Loucy (cell line): ENCODE measurements at regions not wholly inside any gene's neighbourhood (a gene's known extent, or its start where the extent isn't known, plus 50 kb on each side); places are given as distances from the start of the nearest gene placed in this dataset.

ENCODE experiments used
- H2AFZ ChIP-seq: fragments of 200-600 bp; sonication (generic); 2 replicates; pipeline ENCODE4 v1.6.0; 2016; ENCODE audit warnings: antibody characterized with exemption, mild to moderate bottlenecking, low read length, moderate library complexity
- H3F3A ChIP-seq: fragments of 200-600 bp; 2 replicates; pipeline ENCODE4 v1.6.0; 2016; ENCODE audit warnings: antibody characterized with exemption, low read depth, mild to moderate bottlenecking
- H3K27me3 ChIP-seq: fragments of 200-600 bp; sonication (generic); 2 replicates; pipeline ENCODE4 v1.6.1; 2014; ENCODE audit warnings: low read length, mild to moderate bottlenecking; ENCODE audit not compliant: insufficient read depth, poor library complexity, severe bottlenecking
- H3K36me3 ChIP-seq: fragments of 200-600 bp; sonication (generic); 2 replicates; pipeline ENCODE4 v1.6.1; 2016; ENCODE audit warnings: low read length; ENCODE audit not compliant: insufficient read depth
- H3K4me1 ChIP-seq: fragments of 200-600 bp; sonication (generic); 2 replicates; pipeline ENCODE4 v1.5.1; 2014; ENCODE audit warnings: low read length, mild to moderate bottlenecking; ENCODE audit not compliant: insufficient read depth, poor library complexity, severe bottlenecking
- H3K4me2 ChIP-seq: fragments of 200-600 bp; sonication (generic); 2 replicates; pipeline ENCODE4 v1.6.0; 2014; ENCODE audit warnings: antibody characterized with exemption, low read length, low read depth, mild to moderate bottlenecking; ENCODE audit not compliant: poor library complexity, severe bottlenecking
- H3K4me3 ChIP-seq: fragments of 200-600 bp; sonication (generic); 2 replicates; pipeline ENCODE4 v1.5.1; 2014; ENCODE audit warnings: low read length, mild to moderate bottlenecking, mixed read lengths; ENCODE audit not compliant: poor library complexity, severe bottlenecking
- H3K79me2 ChIP-seq: fragments of 200-600 bp; sonication (generic); 2 replicates; pipeline ENCODE4 v1.6.1; 2014; ENCODE audit warnings: low read length; ENCODE audit not compliant: insufficient read depth
- H3K9ac ChIP-seq: fragments of 200-600 bp; sonication (generic); 2 replicates; pipeline ENCODE4 v1.6.0; 2014; ENCODE audit warnings: mild to moderate bottlenecking, low read depth, low read length, moderate library complexity; ENCODE audit not compliant: poor library complexity, severe bottlenecking
- H3K9me2 ChIP-seq: fragments of 200-600 bp; sonication (generic); replicated peaks from 2 replicates; pipeline ENCODE4 v1.6.1; 2016; ENCODE audit warnings: low read depth, low read length, mixed read lengths
- H3K9me3 ChIP-seq: fragments of 200-600 bp; sonication (generic); 2 replicates; pipeline ENCODE4 v1.6.1; 2014; ENCODE audit warnings: mild to moderate bottlenecking, antibody characterized with exemption, low read length, low read depth; ENCODE audit not compliant: insufficient read depth
- H4K20me1 ChIP-seq: fragments of 200-600 bp; sonication (generic); 2 replicates; pipeline ENCODE4 v1.6.0; 2014; ENCODE audit warnings: antibody characterized with exemption, low read length, mild to moderate bottlenecking; ENCODE audit not compliant: insufficient read depth, poor library complexity, severe bottlenecking
- CTCF ChIP-seq: fragments of 200-600 bp; sonication (generic); conservative IDR thresholded peaks from 2 replicates; pipeline ENCODE4 v1.5.1; 2014; ENCODE audit warnings: mild to moderate bottlenecking, antibody characterized with exemption, low read length
- EZH2phosphoT487 ChIP-seq: fragments of 200-600 bp; IDR thresholded peaks from 2 replicates; pipeline ENCODE4 v1.6.1; 2018; ENCODE audit warnings: antibody characterized with exemption, mild to moderate bottlenecking, moderate library complexity, borderline replicate concordance

- Histone ChIP-seq H3K27me3 (no peaks in the 10 kb centered on the region), H3K4me3 (no peak overlapping the region), H3K36me3 (no peaks in the 10 kb centered on the region), H2AFZ (no peak overlapping the region), H3F3A (no peaks in the 10 kb centered on the region), H3K79me2 (no peaks in the 10 kb centered on the region), H3K9me3 (no peaks in the 10 kb centered on the region), H4K20me1 (no peaks in the 10 kb centered on the region), H3K4me1 (no peaks in the 10 kb centered on the region), H3K4me2 (no peak overlapping the region), H3K9me2 (no peaks in the 10 kb centered on the region), H3K9ac (no peak overlapping the region)
- TF ChIP-seq EZH2phosphoT487 (no peak), CTCF (no peak)
Observed at GRCh38 chr1:81010126-81010525, 790.6 kb upstream of the ADGRL2 start.

- no peaks in the 10 kb centered on the region for H3K9me3 ChIP-seq
- H3K9ac ChIP-seq: no peak overlapping the region
- TF ChIP-seq EZH2phosphoT487 (no peak), CTCF (no peak)
- no peaks in the 10 kb centered on the region for H3K27me3 ChIP-seq
- H2AFZ ChIP-seq: no peak overlapping the region
- no peaks in the 10 kb centered on the region for H3K9me2 ChIP-seq
- H3K4me1 ChIP-seq: no peaks in the 10 kb centered on the region
- no peak overlapping the region for H3K4me3 ChIP-seq
- H3F3A ChIP-seq: no peaks in the 10 kb centered on the region
- H3K4me2 ChIP-seq: no peak overlapping the region
- H4K20me1 ChIP-seq: no peaks in the 10 kb centered on the region
- H3K79me2 ChIP-seq: no peaks in the 10 kb centered on the region
- H3K36me3 ChIP-seq: no peaks in the 10 kb centered on the region
Observed at GRCh38 chr1:81008293-81008692, 792.4 kb upstream of the ADGRL2 start.

- Histone ChIP-seq H3F3A (no peaks in the 10 kb centered on the region), H3K79me2 (no peaks in the 10 kb centered on the region), H3K9me2 (no peaks in the 10 kb centered on the region), H3K9me3 (no peaks in the 10 kb centered on the region), H3K27me3 (no peaks in the 10 kb centered on the region), H3K4me1 (no peaks in the 10 kb centered on the region), H4K20me1 (no peaks in the 10 kb centered on the region), H2AFZ (no peak overlapping the region), H3K4me3 (no peak overlapping the region), H3K9ac (no peak overlapping the region), H3K4me2 (no peak overlapping the region), H3K36me3 (no peaks in the 10 kb centered on the region)
- TF ChIP-seq CTCF: no peak
- TF ChIP-seq EZH2phosphoT487: no peak
Observed at GRCh38 chr1:81007024-81007423, 793.7 kb upstream of the ADGRL2 start.
